ENCODE measurements at regions not wholly inside any gene's neighbourhood (a gene's known extent, or its start where the extent isn't known, plus 50 kb on each side); places are given as distances from the start of the nearest gene placed in this dataset.

- Histone ChIP-seq H3K9me3 (ENCODE audit: control insufficient read depth, insufficient read depth, low read length) (no peaks in the 10 kb centered on the region), H3K27ac (ENCODE audit: insufficient read depth, low read length) (no peak overlapping the region), H2BK5ac (ENCODE audit: low read depth, low read length, poor library complexity, severe bottlenecking) (no peak overlapping the region), H2AK5ac (ENCODE audit: low read depth, low read length) (no peak overlapping the region), H3K23ac (ENCODE audit: low read depth, low read length) (no peak overlapping the region), H3K4ac (ENCODE audit: low read depth, low read length) (no peak overlapping the region), H4K20me1 (ENCODE audit: insufficient read depth, low read length) (no peaks in the 10 kb centered on the region), H4K5ac (ENCODE audit: low read depth, low read length) (no peak overlapping the region), H2AK9ac (replicated peaks; ENCODE audit: low read depth, low read length, poor library complexity) (no peak overlapping the region), H3K27me3 (ENCODE audit: control insufficient read depth, insufficient read depth, low read length) (no peaks in the 10 kb centered on the region), H3K36me3 (ENCODE audit: control insufficient read depth, insufficient read depth, low read length) (no peaks in the 10 kb centered on the region), H3K4me3 (ENCODE audit: insufficient read depth, low read depth, low read length) (no peak overlapping the region), H3K18ac (ENCODE audit: low read depth, low read length) (no peak overlapping the region), H3K14ac (replicated peaks; ENCODE audit: low read depth, low read length) (no peak overlapping the region), H4K91ac (ENCODE audit: insufficient read depth, low read depth, low read length) (no peak overlapping the region), H3K79me1 (ENCODE audit: low read depth in 1 of 2, low read length in 2 of 2) (no peaks in the 10 kb centered on the region), H2BK120ac (ENCODE audit: low read depth, low read length) (no peak overlapping the region), H3K4me1 (ENCODE audit: control insufficient read depth, insufficient read depth, low read length) (no peaks in the 10 kb centered on the region; the same call in 1 of the 2 replicates), H2BK20ac (ENCODE audit: low read depth, low read length) (no peak overlapping the region), H3K9ac (ENCODE audit: low read depth, low read length) (no peak overlapping the region), H4K8ac (ENCODE audit: low read depth in 2 of 2, low read length in 2 of 2) (no peak overlapping the region), H3K56ac (ENCODE audit: extremely low read depth, insufficient read depth, low read length) (no peak overlapping the region), H2AFZ (replicated peaks; ENCODE audit: low read length, poor library complexity) (no peak overlapping the region), H3K9me1 (ENCODE audit: insufficient read depth, low read length) (no peaks in the 10 kb centered on the region), H3K4me2 (ENCODE audit: low read depth, low read length) (no peak overlapping the region), H2BK15ac (ENCODE audit: low read depth, low read length) (no peak overlapping the region)
- in situ Hi-C loops (cut with MboI; ENCODE audit: low sequenced_read_pairs) (no loop called here), intact Hi-C loops (cut with micrococcal nuclease) (no loop called here), dilution Hi-C loops (cut with HindIII; ENCODE audit: low sequenced_read_pairs, unreplicated experiment) (no loop called here)
- peak; percentile 17 for DNase-seq
- TF ChIP-seq NFE2L2 (IDR thresholded peaks at IDR 0.05; ENCODE audit: low read depth, low read length) = no peak
- TF ChIP-seq USF2 (IDR thresholded peaks at IDR 0.05; ENCODE audit: low read depth, low read length) = no peak
- no peak for TF ChIP-seq MAZ (IDR thresholded peaks at IDR 0.05; ENCODE audit: borderline replicate concordance, low read depth, low read length)
- no peak for TF ChIP-seq RFX5 (IDR thresholded peaks at IDR 0.05; ENCODE audit: low read depth, low read length)
- TF ChIP-seq RAD21 (IDR thresholded peaks at IDR 0.05; ENCODE audit: low read length) = no peak
- TF ChIP-seq CTCF (conservative IDR thresholded peaks at IDR 0.05; ENCODE audit: low read depth, low read length) = no peak
- CTCF ChIA-PET = no interaction called here
- no TSS peak for BruUV-seq (replicated peaks)
- POLR2A ChIA-PET (ENCODE audit: unreplicated experiment) = no interaction called here
- no CpG with 5 or more reads among the region's 5 CpGs for WGBS, 2 experiments (ENCODE audit: extremely low coverage in 2 of 2, insufficient read length in 1 of 2)
- ATAC-seq (ENCODE audit: low read depth) = peak; percentile 56
Measured at GRCh38 chr14:85987907-85988306, 458.0 kb downstream of the FLRT2 start.

Measured in IMR-90 (cell line).